OCI-LY7 (cell line): ENCODE measurements at regions not wholly inside any gene's neighbourhood (a gene's known extent, or its start where the extent isn't known, plus 50 kb on each side); places are given as distances from the start of the nearest gene placed in this dataset.
"Not testable (repeated sequence)": the region's sequence is repeated elsewhere in the genome, so short reads cannot be mapped to it uniquely, and the experiment has no call there.

Experiments used
- BruUV-seq: library from RNA; stranded (reverse); fragments of 400-500 nt; replicated peaks from 2 replicates; lab custom pipeline; 2021; lab: Mats Ljungman, UMichigan
- CTCF ChIA-PET: fragments of 300-600 bp; sonication (Branson Sonifier 250); formaldehyde crosslinking; loops from one replicate; lab custom pipeline; 2022; ENCODE audit warnings: antibody characterized with exemption; ENCODE audit not compliant: unreplicated experiment; lab: Charles Lee
- POLR2A ChIA-PET: fragments of 300-600 bp; sonication (Branson Sonifier 250); formaldehyde crosslinking; loops from one replicate; lab custom pipeline; 2022; ENCODE audit warnings: antibody characterized with exemption; lab: Charles Lee
- DNase-seq: peaks from one replicate; pipeline ENCODE4 v3.0.0-alpha.2; 2015; ENCODE audit warnings: low spot score
- H2AFZ ChIP-seq: fragments of 200-600 bp; sonication (generic), shearing (Covaris generic); 2 replicates; pipeline ENCODE4 v1.6.1; 2014; ENCODE audit warnings: mild to moderate bottlenecking, antibody characterized with exemption, low read length, moderate library complexity
- H3K27ac ChIP-seq: fragments of 200-600 bp; sonication (generic); 2 replicates; pipeline ENCODE4 v1.5.1; 2014; ENCODE audit warnings: mixed run types, low read depth, mild to moderate bottlenecking, moderate library complexity, low read length, inconsistent platforms; ENCODE audit not compliant: poor library complexity, severe bottlenecking
- H3K36me3 ChIP-seq: fragments of 200-600 bp; sonication (generic); 2 replicates; pipeline ENCODE4 v1.6.1; 2014; ENCODE audit warnings: mild to moderate bottlenecking, antibody characterized with exemption, low read length, moderate library complexity, mixed read lengths; ENCODE audit not compliant: insufficient read depth
- H3K4me1 ChIP-seq: fragments of 200-600 bp; sonication (generic); 2 replicates; pipeline ENCODE4 v1.5.1; 2014; ENCODE audit warnings: mild to moderate bottlenecking, low read length; ENCODE audit not compliant: insufficient read depth, poor library complexity, severe bottlenecking
- H3K4me2 ChIP-seq: fragments of 200-600 bp; sonication (generic); 2 replicates; pipeline ENCODE4 v1.6.1; 2014; ENCODE audit warnings: mild to moderate bottlenecking, low read length
- H3K4me3 ChIP-seq: fragments of 200-600 bp; sonication (generic); 2 replicates; pipeline ENCODE4 v1.5.1; 2014; ENCODE audit warnings: mild to moderate bottlenecking, low read depth, low read length; ENCODE audit not compliant: poor library complexity, severe bottlenecking
- H3K79me2 ChIP-seq: fragments of 200-600 bp; sonication (generic); 2 replicates; pipeline ENCODE4 v1.6.1; 2016; ENCODE audit warnings: low read depth, mild to moderate bottlenecking, low read length, moderate library complexity, mixed read lengths; ENCODE audit not compliant: insufficient read depth
- H3K9me2 ChIP-seq: fragments of 200-600 bp; sonication (generic); 2 replicates; pipeline ENCODE4 v1.6.1; 2016; ENCODE audit warnings: mild to moderate bottlenecking, low read length, mixed read lengths; ENCODE audit not compliant: insufficient read depth
- H3K9me3 ChIP-seq: fragments of 200-600 bp; sonication (generic); 2 replicates; pipeline ENCODE4 v1.6.1; 2014; ENCODE audit warnings: mild to moderate bottlenecking, mixed run types, low read length, mixed read lengths
- H4K20me1 ChIP-seq: fragments of 200-600 bp; sonication (generic); 2 replicates; pipeline ENCODE4 v1.6.1; 2014; ENCODE audit warnings: mild to moderate bottlenecking, antibody characterized with exemption, low read length, moderate library complexity, mixed read lengths; ENCODE audit not compliant: insufficient read depth
- EZH2phosphoT487 ChIP-seq: fragments of 200-600 bp; sonication (generic); IDR thresholded peaks from 2 replicates; pipeline ENCODE4 v1.6.1; 2018; ENCODE audit warnings: low read depth, borderline replicate concordance, mild to moderate bottlenecking, mixed run types, antibody characterized with exemption, low read length, moderate library complexity, mixed read lengths
- intact Hi-C: fragments of 100-400 bp; cut with micrococcal nuclease; formaldehyde crosslinking; loops from one replicate; pipeline ENCODE4 v1.10.0; 2022; ENCODE audit not compliant: unreplicated experiment
- TF ChIP-seq, protein P1 (sequence below): fragments of 200-600 bp; sonication (generic); conservative IDR thresholded peaks from 2 replicates; pipeline ENCODE4 v1.5.1; 2014; ENCODE audit warnings: mild to moderate bottlenecking, antibody characterized with exemption, low read length, moderate library complexity, mixed read lengths

GRCh38 chr12:46990211-46990610 lies 89.2 kb upstream of the PCED1B start:
- H3K36me3 ChIP-seq, result no peaks in the 10 kb centered on the region
- intact Hi-C loops, result no loop called here
- H3K9me3 ChIP-seq, result no peaks in the 10 kb centered on the region
- H4K20me1 ChIP-seq, result no peaks in the 10 kb centered on the region
- H2AFZ ChIP-seq, result no peak overlapping the region
- TF ChIP-seq EZH2phosphoT487, result no peak
- TF ChIP-seq, protein P1, sequence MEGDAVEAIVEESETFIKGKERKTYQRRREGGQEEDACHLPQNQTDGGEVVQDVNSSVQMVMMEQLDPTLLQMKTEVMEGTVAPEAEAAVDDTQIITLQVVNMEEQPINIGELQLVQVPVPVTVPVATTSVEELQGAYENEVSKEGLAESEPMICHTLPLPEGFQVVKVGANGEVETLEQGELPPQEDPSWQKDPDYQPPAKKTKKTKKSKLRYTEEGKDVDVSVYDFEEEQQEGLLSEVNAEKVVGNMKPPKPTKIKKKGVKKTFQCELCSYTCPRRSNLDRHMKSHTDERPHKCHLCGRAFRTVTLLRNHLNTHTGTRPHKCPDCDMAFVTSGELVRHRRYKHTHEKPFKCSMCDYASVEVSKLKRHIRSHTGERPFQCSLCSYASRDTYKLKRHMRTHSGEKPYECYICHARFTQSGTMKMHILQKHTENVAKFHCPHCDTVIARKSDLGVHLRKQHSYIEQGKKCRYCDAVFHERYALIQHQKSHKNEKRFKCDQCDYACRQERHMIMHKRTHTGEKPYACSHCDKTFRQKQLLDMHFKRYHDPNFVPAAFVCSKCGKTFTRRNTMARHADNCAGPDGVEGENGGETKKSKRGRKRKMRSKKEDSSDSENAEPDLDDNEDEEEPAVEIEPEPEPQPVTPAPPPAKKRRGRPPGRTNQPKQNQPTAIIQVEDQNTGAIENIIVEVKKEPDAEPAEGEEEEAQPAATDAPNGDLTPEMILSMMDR, result no peak
- no peaks in the 10 kb centered on the region for H3K79me2 ChIP-seq
- no peak overlapping the region for H3K4me2 ChIP-seq
- H3K27ac ChIP-seq, result no peak overlapping the region
- no peak for DNase-seq
- CTCF ChIA-PET, result no interaction called here
- no TSS peak for BruUV-seq
- H3K9me2 ChIP-seq, result no peaks in the 10 kb centered on the region
- H3K4me1 ChIP-seq, result no peaks in the 10 kb centered on the region
- POLR2A ChIA-PET, result no interaction called here
- no peak overlapping the region for H3K4me3 ChIP-seq

DNA sequence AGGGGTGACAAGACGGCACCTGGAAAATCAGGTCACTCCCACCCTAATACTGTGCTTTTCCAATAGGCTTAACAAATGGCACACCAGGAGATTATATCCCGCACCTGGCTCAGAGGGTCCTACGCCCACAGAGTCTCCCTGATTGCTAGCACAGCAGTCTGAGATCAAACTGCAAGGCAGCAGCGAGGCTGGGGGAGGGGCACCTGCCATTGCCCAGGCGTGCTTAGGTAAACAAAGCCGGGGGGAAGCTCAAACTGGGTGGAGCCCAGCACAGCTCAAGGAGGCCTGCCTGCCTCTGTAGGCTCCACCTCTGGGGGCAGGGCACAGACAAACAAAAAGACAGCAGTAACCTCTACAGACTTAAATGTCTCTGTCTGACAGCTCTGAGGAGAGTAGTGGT lies 87.4 kb upstream of the PCED1B start:
- H3K4me3 ChIP-seq, intact Hi-C loops, H3K9me2 ChIP-seq, POLR2A ChIA-PET, H3K4me2 ChIP-seq, H3K27ac ChIP-seq, H3K36me3 ChIP-seq, H2AFZ ChIP-seq, DNase-seq, H3K4me1 ChIP-seq, CTCF ChIA-PET, BruUV-seq, H3K79me2 ChIP-seq, H3K9me3 ChIP-seq, H4K20me1 ChIP-seq: not testable (repeated sequence)

GRCh38 chr12:46998811-46999368 lies 80.5 kb upstream of the PCED1B start:
- H3K79me2 ChIP-seq, result no peaks in the 10 kb centered on the region
- H3K4me1 ChIP-seq, result no peaks in the 10 kb centered on the region
- no peak for DNase-seq
- no peak overlapping the region for H3K4me3 ChIP-seq
- BruUV-seq, result no TSS peak
- no peak for TF ChIP-seq EZH2phosphoT487
- TF ChIP-seq, protein P1, result no peak
- POLR2A ChIA-PET, result interaction anchor here (0.6 to 0.7 kb wide), 5 partner anchors 69 to 1963 kb away, joined by 3 to 6 read pairs (median 3); no protein-coding TSS in a partner anchor
- no peaks in the 10 kb centered on the region for H3K36me3 ChIP-seq
- no peaks in the 10 kb centered on the region for H3K9me2 ChIP-seq
- intact Hi-C loops, result no loop called here
- CTCF ChIA-PET, result no interaction called here
- no peak overlapping the region for H3K4me2 ChIP-seq
- no peak overlapping the region for H2AFZ ChIP-seq
- no peak overlapping the region for H3K27ac ChIP-seq
- no peaks in the 10 kb centered on the region for H4K20me1 ChIP-seq
- no peaks in the 10 kb centered on the region for H3K9me3 ChIP-seq
